Esophagus squamous epithelium (tissue), 5 donors: ENCODE measurements at regions not wholly inside any gene's neighbourhood (a gene's known extent, or its start where the extent isn't known, plus 50 kb on each side); places are given as distances from the start of the nearest gene placed in this dataset.
A peak's percentile ranks its signal among the peaks of the same experiment; 100 is the strongest.

Experiments
- DNase-seq: peaks from one replicate; lab custom pipeline; 2025; lab: John Stamatoyannopoulos, UW
- H3K27ac ChIP-seq, 4 donors: fragments of 200-600 bp; sonication (generic); one replicate each; pipeline ENCODE4 v1.5.1; 2016 to 2019; ENCODE audit warnings: mild to moderate bottlenecking in 1 of 4
- H3K27me3 ChIP-seq, 4 donors: fragments of 200-600 bp; sonication (generic); 1 replicate in 3 of 4; 2 replicates in 1 of 4; pipeline versions ENCODE4 v1.5.1 to v1.6.0; 2017 to 2021; ENCODE audit warnings: antibody characterized with exemption in 1 of 4
- H3K36me3 ChIP-seq, 3 donors: fragments of 200-600 bp; sonication (generic); one replicate each; pipeline ENCODE4 v1.5.1; 2016 to 2019
- H3K4me1 ChIP-seq, 3 donors: fragments of 200-600 bp; sonication (generic); one replicate each; pipeline ENCODE4 v1.5.1; 2017 to 2019
- H3K4me3 ChIP-seq, 4 donors: fragments of 200-600 bp; sonication (generic); 1 replicate in 3 of 4; 2 replicates in 1 of 4; pipeline ENCODE4 v1.5.1; 2016 to 2019; ENCODE audit warnings: mild to moderate bottlenecking in 2 of 4, moderate library complexity in 1 of 4
- H3K9me3 ChIP-seq, 3 donors: fragments of 200-600 bp; sonication (generic); one replicate each; pipeline ENCODE4 v1.5.1; 2016 to 2019
- POLR2A ChIP-seq, 4 donors: fragments of 450-650 bp; IDR thresholded peaks; one replicate each; pipeline ENCODE4 v1.6.1; 2017; ENCODE audit warnings: antibody characterized with exemption in 4 of 4, mild to moderate bottlenecking in 4 of 4, moderate library complexity in 3 of 4
- WGBS, 2 donors: methylation state at CpG; one replicate each; pipeline ENCODE4 v1.1.5; 2018; 5-methylcytosine and 5-hydroxymethylcytosine counted together
- intact Hi-C: fragments of 100-400 bp; cut with DNase I; formaldehyde crosslinking; loops from one replicate; pipeline ENCODE4 v1.15.0; 2022
- TF ChIP-seq, protein P1 (sequence below), 6 experiments: fragments of 450-650 bp in 4 of 6; fragments of 200-600 bp in 2 of 6; sonication (generic) in 2 of 6; IDR thresholded peaks; one replicate each; pipeline ENCODE4 v1.5.1; 2016 to 2019; ENCODE audit warnings: antibody characterized with exemption in 6 of 6, mild to moderate bottlenecking in 4 of 6, moderate library complexity in 4 of 6
- donor health status: DM: yes; HTN: yes; CAD: no.

DNA sequence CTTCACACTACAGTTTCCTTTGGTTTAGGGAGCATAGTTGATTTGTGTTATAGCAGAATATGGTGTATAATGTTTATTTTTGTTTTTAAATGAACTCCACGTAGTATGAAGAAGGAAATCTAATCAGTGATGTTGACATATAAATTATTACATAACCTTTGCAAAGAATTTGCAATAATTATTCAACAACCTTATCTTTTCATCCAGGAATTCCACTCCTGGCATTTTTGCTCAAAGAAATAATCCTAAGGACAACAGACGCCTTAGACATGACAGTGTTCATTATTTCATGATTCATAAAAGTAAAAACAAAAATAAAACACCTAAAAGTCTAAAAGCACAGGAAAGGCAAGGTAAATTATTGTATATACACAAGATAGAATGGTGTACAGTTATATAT, 229.2 kb downstream of the EPM2A start:
- H3K4me3 ChIP-seq = no peak overlapping the region
- WGBS, 2 donors = 28% methylated on average over 2 of the region's 2 CpGs
- intact Hi-C loops = no loop called here
- H3K27me3 ChIP-seq = no peaks in the 10 kb centered on the region
- no peak overlapping the region for H3K27ac ChIP-seq
- TF ChIP-seq, protein P1, sequence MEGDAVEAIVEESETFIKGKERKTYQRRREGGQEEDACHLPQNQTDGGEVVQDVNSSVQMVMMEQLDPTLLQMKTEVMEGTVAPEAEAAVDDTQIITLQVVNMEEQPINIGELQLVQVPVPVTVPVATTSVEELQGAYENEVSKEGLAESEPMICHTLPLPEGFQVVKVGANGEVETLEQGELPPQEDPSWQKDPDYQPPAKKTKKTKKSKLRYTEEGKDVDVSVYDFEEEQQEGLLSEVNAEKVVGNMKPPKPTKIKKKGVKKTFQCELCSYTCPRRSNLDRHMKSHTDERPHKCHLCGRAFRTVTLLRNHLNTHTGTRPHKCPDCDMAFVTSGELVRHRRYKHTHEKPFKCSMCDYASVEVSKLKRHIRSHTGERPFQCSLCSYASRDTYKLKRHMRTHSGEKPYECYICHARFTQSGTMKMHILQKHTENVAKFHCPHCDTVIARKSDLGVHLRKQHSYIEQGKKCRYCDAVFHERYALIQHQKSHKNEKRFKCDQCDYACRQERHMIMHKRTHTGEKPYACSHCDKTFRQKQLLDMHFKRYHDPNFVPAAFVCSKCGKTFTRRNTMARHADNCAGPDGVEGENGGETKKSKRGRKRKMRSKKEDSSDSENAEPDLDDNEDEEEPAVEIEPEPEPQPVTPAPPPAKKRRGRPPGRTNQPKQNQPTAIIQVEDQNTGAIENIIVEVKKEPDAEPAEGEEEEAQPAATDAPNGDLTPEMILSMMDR (IDR thresholded peaks at IDR 0.05) = no peak
- no peak for TF ChIP-seq POLR2A (IDR thresholded peaks at IDR 0.05)
- no peaks in the 10 kb centered on the region for H3K36me3 ChIP-seq
- peaks cover 0 to 28% (median 0%) of the 10 kb centered on the region in 3 donors for H3K9me3 ChIP-seq
- H3K4me1 ChIP-seq = no peaks in the 10 kb centered on the region
- no peak for DNase-seq

- intact Hi-C loops = no loop called here
- Histone ChIP-seq H3K4me3 (no peak overlapping the region), H3K27ac (no peak overlapping the region), H3K36me3 (no peaks in the 10 kb centered on the region), H3K27me3 (no peaks in the 10 kb centered on the region), H3K9me3 (peaks cover 0 to 28% (median 0%) of the 10 kb centered on the region in 3 donors), H3K4me1 (no peaks in the 10 kb centered on the region)
- DNase-seq = no peak
- TF ChIP-seq POLR2A (IDR thresholded peaks at IDR 0.05) = no peak
- TF ChIP-seq, protein P1 (IDR thresholded peaks at IDR 0.05) = no peak
- 29 to 50% methylated on average over 1 of the region's 1 CpG for WGBS, 2 donors
Measured at GRCh38 chr6:145506565-145506964, 228.8 kb downstream of the EPM2A start.

- no peak for TF ChIP-seq POLR2A (IDR thresholded peaks at IDR 0.05)
- TF ChIP-seq, protein P1 (IDR thresholded peaks at IDR 0.05) = no peak
- Histone ChIP-seq H3K27me3 (no peaks in the 10 kb centered on the region), H3K9me3 (peaks cover 0 to 28% (median 0%) of the 10 kb centered on the region in 3 donors), H3K4me3 (no peak overlapping the region), H3K36me3 (no peaks in the 10 kb centered on the region), H3K27ac (no peak overlapping the region), H3K4me1 (no peaks in the 10 kb centered on the region)
- DNase-seq = no peak
- intact Hi-C loops = no loop called here
- 66 to 85% methylated on average over 2 of the region's 2 CpGs for WGBS, 2 donors
Measured at GRCh38 chr6:145507239-145507638, 228.1 kb downstream of the EPM2A start.

- Histone ChIP-seq H3K4me3 (no peak overlapping the region), H3K9me3 (peaks cover 0 to 28% (median 0%) of the 10 kb centered on the region in 3 donors), H3K27ac (no peak overlapping the region), H3K4me1 (no peaks in the 10 kb centered on the region), H3K27me3 (no peaks in the 10 kb centered on the region), H3K36me3 (no peaks in the 10 kb centered on the region)
- DNase-seq = no peak
- WGBS, 2 donors = 89% methylated on average over 1 of the region's 1 CpG; no CpG with 5 or more reads in 1 of the 2 donors
- no peak for TF ChIP-seq POLR2A (IDR thresholded peaks at IDR 0.05)
- TF ChIP-seq, protein P1 (IDR thresholded peaks at IDR 0.05) = peak in 1 of 6 experiments; percentile 41
- intact Hi-C loops = no loop called here
Measured at GRCh38 chr6:145508107-145508506, 227.2 kb downstream of the EPM2A start.

- Histone ChIP-seq H3K9me3 (no peaks in the 10 kb centered on the region), H3K4me3 (no peak overlapping the region), H3K36me3 (no peaks in the 10 kb centered on the region), H3K27me3 (no peaks in the 10 kb centered on the region), H3K27ac (no peak overlapping the region), H3K4me1 (no peaks in the 10 kb centered on the region)
- no peak for DNase-seq
- intact Hi-C loops = no loop called here
- 87 to 93% methylated on average over 4 of the region's 4 CpGs for WGBS, 2 donors
- TF ChIP-seq, protein P1 (IDR thresholded peaks at IDR 0.05) = no peak
- no peak for TF ChIP-seq POLR2A (IDR thresholded peaks at IDR 0.05)
Measured at GRCh38 chr6:145517492-145517891, 217.8 kb downstream of the EPM2A start.
